HepG2 (cell line): ENCODE measurements at regions not wholly inside any gene's neighbourhood (a gene's known extent, or its start where the extent isn't known, plus 50 kb on each side); places are given as distances from the start of the nearest gene placed in this dataset.

Experiments
- ATF6 ChIP-seq: sonication (generic); formaldehyde crosslinking; conservative IDR thresholded peaks from 2 replicates; pipeline ENCODE4 v1.4.0; 2020; ENCODE audit warnings: missing genetic modification reagents
- CCAR2 ChIP-seq: fragments of 200-400 bp; formaldehyde crosslinking; optimal IDR thresholded peaks from 2 replicates; pipeline ENCODE3; 2018; ENCODE audit warnings: low read depth, mild to moderate bottlenecking, low read length, moderate library complexity
- CREB1 ChIP-seq, 2 experiments: fragments of 450-650 bp in 1 of 2; IDR thresholded peaks; 2 replicates each; pipeline ENCODE4 v1.6.1; 2016 to 2017; ENCODE audit warnings: control low read depth in 1 of 2, mild to moderate bottlenecking in 1 of 2, missing compliant biosample characterization in 1 of 2, missing genetic modification characterization in 1 of 2
- ELK4 ChIP-seq: sonication (generic); formaldehyde crosslinking; IDR thresholded peaks from 2 replicates; pipeline ENCODE4 v1.9.0; 2021; ENCODE audit warnings: missing genetic modification reagents, borderline replicate concordance
- ERF ChIP-seq: IDR thresholded peaks from 2 replicates; pipeline ENCODE4 v1.6.1; 2018; ENCODE audit warnings: missing biosample characterization, missing genetic modification reagents
- FOXK1 ChIP-seq: sonication (generic); formaldehyde crosslinking; IDR thresholded peaks from 2 replicates; pipeline ENCODE4 v1.4.0; 2020; ENCODE audit warnings: low read depth, missing genetic modification reagents, borderline replicate concordance
- ISL2 ChIP-seq: sonication (generic); formaldehyde crosslinking; IDR thresholded peaks from 2 replicates; pipeline ENCODE4 v1.5.0; 2020; ENCODE audit warnings: missing genetic modification reagents
- PRDM15 ChIP-seq: sonication (generic); formaldehyde crosslinking; IDR thresholded peaks from 2 replicates; pipeline ENCODE4 v1.4.0; 2020; ENCODE audit warnings: missing genetic modification reagents
- PRPF4 ChIP-seq: fragments of 200-400 bp; formaldehyde crosslinking; IDR thresholded peaks from 2 replicates; pipeline ENCODE4 v1.6.1; 2016; ENCODE audit warnings: low read length, low read depth; ENCODE audit not compliant: poor library complexity, severe bottlenecking
- RCOR2 ChIP-seq: IDR thresholded peaks from 2 replicates; pipeline ENCODE4 v1.6.1; 2016; ENCODE audit warnings: missing biosample characterization, missing genetic modification reagents
- REXO4 ChIP-seq: sonication (generic); formaldehyde crosslinking; IDR thresholded peaks from 2 replicates; pipeline ENCODE4 v1.8.0; 2022; ENCODE audit warnings: missing genetic modification reagents, mild to moderate bottlenecking, borderline replicate concordance
- THAP11 ChIP-seq: IDR thresholded peaks from 2 replicates; pipeline ENCODE4 v1.6.1; 2016; ENCODE audit warnings: missing biosample characterization, missing genetic modification reagents
- UBTF ChIP-seq: sonication (generic); formaldehyde crosslinking; IDR thresholded peaks from 2 replicates; pipeline ENCODE4 v1.4.0; 2020; ENCODE audit warnings: mild to moderate bottlenecking, missing genetic modification reagents
- ZBTB7B ChIP-seq: sonication (generic); formaldehyde crosslinking; IDR thresholded peaks from 2 replicates; pipeline ENCODE4 v1.4.0; 2020; ENCODE audit warnings: missing genetic modification reagents
- ZBTB8A ChIP-seq: sonication (generic); formaldehyde crosslinking; IDR thresholded peaks from 2 replicates; pipeline ENCODE4 v1.4.0; 2020; ENCODE audit warnings: mild to moderate bottlenecking, low read depth, missing genetic modification reagents, borderline replicate concordance
- ZFP41 ChIP-seq: sonication (generic); formaldehyde crosslinking; IDR thresholded peaks from 2 replicates; pipeline ENCODE4 v1.4.0; 2020; ENCODE audit warnings: mild to moderate bottlenecking, missing genetic modification reagents, borderline replicate concordance
- ZNF205 ChIP-seq: IDR thresholded peaks from 2 replicates; pipeline ENCODE4 v1.6.1; 2018; ENCODE audit warnings: missing biosample characterization, missing genetic modification reagents
- ZNF24 ChIP-seq: fragments of 450-650 bp; IDR thresholded peaks from 2 replicates; pipeline ENCODE4 v1.6.1; 2017; ENCODE audit warnings: antibody characterized with exemption, mild to moderate bottlenecking
- ZNF329 ChIP-seq: sonication (generic); formaldehyde crosslinking; IDR thresholded peaks from 2 replicates; pipeline ENCODE4 v1.9.0; 2021; ENCODE audit warnings: low read depth, mild to moderate bottlenecking, missing genetic modification reagents
- ZNF563 ChIP-seq: sonication (generic); formaldehyde crosslinking; IDR thresholded peaks from 2 replicates; pipeline ENCODE4 v1.8.0; 2022; ENCODE audit warnings: mild to moderate bottlenecking, moderate library complexity, missing genetic modification reagents
- ZNF841 ChIP-seq: sonication (generic); formaldehyde crosslinking; IDR thresholded peaks from 2 replicates; pipeline ENCODE4 v1.8.1; 2023; ENCODE audit warnings: missing genetic modification reagents, borderline replicate concordance

- no peak for TF ChIP-seq ELK4 (CRISPR knock-in tag)
- no peak; the same call in 1 of the 2 replicates for TF ChIP-seq FOXK1 (CRISPR knock-in tag)
- TF ChIP-seq ZNF329 (CRISPR knock-in tag): no peak
- no peak for TF ChIP-seq ZNF841 (CRISPR knock-in tag)
- TF ChIP-seq ZFP41 (CRISPR knock-in tag): no peak
- peak; percentile 41; the same call in 1 of the 2 replicates for TF ChIP-seq ZBTB7B (CRISPR knock-in tag)
- no peak for TF ChIP-seq ZNF24
- no peak for TF ChIP-seq ERF (CRISPR knock-in tag)
- TF ChIP-seq RCOR2 (CRISPR knock-in tag): no peak
- no peak for TF ChIP-seq ZNF563 (CRISPR knock-in tag)
- peak; percentile 24; the same call in 1 of the 2 replicates for TF ChIP-seq THAP11 (CRISPR knock-in tag)
- no peak for TF ChIP-seq REXO4 (CRISPR knock-in tag)
- TF ChIP-seq ATF6 (CRISPR knock-in tag): no peak
- no peak for TF ChIP-seq ZNF205
- no peak for TF ChIP-seq PRDM15 (CRISPR knock-in tag)
- TF ChIP-seq PRPF4: no peak
- no peak for TF ChIP-seq CREB1 (IDR thresholded peaks at IDR 0.05)
- TF ChIP-seq CREB1 (CRISPR knock-in tag; IDR thresholded peaks at IDR 0.05): no peak
- no peak for TF ChIP-seq UBTF (CRISPR knock-in tag)
- no peak for TF ChIP-seq CCAR2
- TF ChIP-seq ISL2: peak; percentile 47; the same call in 1 of the 2 replicates
- no peak for TF ChIP-seq ZBTB8A (CRISPR knock-in tag)
Observed at GRCh38 chr10:25080880-25081581, 64.6 kb downstream of the THNSL1 start (continued).
